Mucosa of gallbladder (tissue), 1 donor: ENCODE measurements at regions not wholly inside any gene's neighbourhood (a gene's known extent, or its start where the extent isn't known, plus 50 kb on each side); places are given as distances from the start of the nearest gene placed in this dataset.
A peak's percentile ranks its signal among the peaks of the same experiment; 100 is the strongest.
"Not testable (repeated sequence)": the region's sequence is repeated elsewhere in the genome, so short reads cannot be mapped to it uniquely, and the experiment has no call there.

ENCODE experiments used
- DNase-seq: peaks from one replicate; pipeline ENCODE4 v3.0.0-alpha.2; 2020; ENCODE audit warnings: low spot score
- donor health status: DM: no; HTN: no; CAD: no.

GRCh38 chr7:101146-102046 lies 91.0 kb upstream of the FAM20C start:
- DNase-seq, result no peak

GRCh38 chr7:102047-102711 lies 90.2 kb upstream of the FAM20C start:
- no peak for DNase-seq

GRCh38 chr7:102721-103120 lies 89.7 kb upstream of the FAM20C start:
- DNase-seq, result no peak

- DNase-seq, result not testable (repeated sequence)
Measured at GRCh38 chr7:103981-104380, 88.4 kb upstream of the FAM20C start.

GRCh38 chr7:105002-105401 lies 87.4 kb upstream of the FAM20C start:
- DNase-seq, result no peak

GRCh38 chr7:106356-106755 lies 86.0 kb upstream of the FAM20C start:
- no peak for DNase-seq

GRCh38 chr7:107233-107632 lies 85.1 kb upstream of the FAM20C start:
- DNase-seq, result no peak

- no peak for DNase-seq
Measured at GRCh38 chr7:107907-108306, 84.5 kb upstream of the FAM20C start.

GRCh38 chr7:109094-109493 lies 83.3 kb upstream of the FAM20C start:
- DNase-seq, result no peak

- DNase-seq, result no peak
Measured at GRCh38 chr7:109898-110556, 82.3 kb upstream of the FAM20C start.

- DNase-seq, result no peak
Measured at GRCh38 chr7:110557-111232, 81.7 kb upstream of the FAM20C start.

- DNase-seq, result no peak
Measured at GRCh38 chr7:111591-111990, 80.8 kb upstream of the FAM20C start.

- DNase-seq, result no peak
Measured at GRCh38 chr7:112881-113280, 79.5 kb upstream of the FAM20C start.

- no peak for DNase-seq
Measured at GRCh38 chr7:115274-115911, 77.0 kb upstream of the FAM20C start.

- no peak for DNase-seq
Measured at GRCh38 chr7:116188-116981, 76.0 kb upstream of the FAM20C start.

GRCh38 chr7:117836-118614 lies 74.3 kb upstream of the FAM20C start:
- DNase-seq, result no peak

GRCh38 chr7:118615-119391 lies 73.6 kb upstream of the FAM20C start:
- DNase-seq, result no peak

- peak; percentile 31 for DNase-seq
Measured at GRCh38 chr7:119392-120163, 72.8 kb upstream of the FAM20C start.
